Naive thymus-derived CD4-positive, alpha-beta T cell (primary cell): ENCODE measurements at regions not wholly inside any gene's neighbourhood (a gene's known extent, or its start where the extent isn't known, plus 50 kb on each side); places are given as distances from the start of the nearest gene placed in this dataset.
A peak's percentile ranks its signal among the peaks of the same experiment; 100 is the strongest.

Source experiments
- ATAC-seq: fragments of 150-1000 bp; cut with Tn5 transposase; 2 replicates; pipeline ENCODE4 v1.10.0; 2021; ENCODE audit warnings: mild to moderate bottlenecking, moderate library complexity
- CTCF ChIA-PET: fragments of 350-600 bp; sonication (Branson Sonifier 250); formaldehyde crosslinking; loops from one replicate; lab custom pipeline; 2021; ENCODE audit warnings: antibody characterized with exemption; lab: Charles Lee
- POLR2A ChIA-PET: fragments of 350-600 bp; sonication (Branson Sonifier 250); formaldehyde crosslinking; loops from one replicate; lab custom pipeline; 2021; ENCODE audit warnings: antibody characterized with exemption, inconsistent platforms; lab: Charles Lee
- DNase-seq, 9 donors: peaks; one replicate each; pipeline versions ENCODE4 v3.0.0 to v3.0.0-alpha.2; 2020 to 2022; ENCODE audit warnings: mixed read lengths in 1 of 9
- H3K27ac ChIP-seq: one replicate; pipeline ENCODE4 v1.7.0; 2013; ENCODE audit warnings: mild to moderate bottlenecking, low read depth, low read length, moderate library complexity
- H3K27me3 ChIP-seq, 2 donors: one replicate each; pipeline ENCODE4 v1.7.0; 2013; ENCODE audit warnings: low read length in 2 of 2, mild to moderate bottlenecking in 2 of 2, moderate library complexity in 2 of 2; ENCODE audit not compliant: control insufficient read depth in 2 of 2, insufficient read depth in 2 of 2
- H3K36me3 ChIP-seq, 3 experiments: 1 replicate in 2 of 3; 2 replicates in 1 of 3; pipeline ENCODE4 v1.7.0; 2013; ENCODE audit warnings: low read length in 3 of 3, mild to moderate bottlenecking in 3 of 3, moderate library complexity in 1 of 3; ENCODE audit not compliant: insufficient read depth in 3 of 3, control insufficient read depth in 2 of 3
- H3K4me1 ChIP-seq, 2 donors: one replicate each; pipeline ENCODE4 v1.7.0; 2013; ENCODE audit warnings: low read length in 2 of 2, mild to moderate bottlenecking in 2 of 2, moderate library complexity in 1 of 2; ENCODE audit not compliant: control insufficient read depth in 2 of 2, insufficient read depth in 2 of 2
- H3K4me3 ChIP-seq: 2 replicates; pipeline ENCODE4 v1.7.0; 2013; ENCODE audit warnings: mild to moderate bottlenecking, low read length
- H3K9me3 ChIP-seq, 3 experiments: 1 replicate in 2 of 3; 2 replicates in 1 of 3; pipeline ENCODE4 v1.7.0; 2013; ENCODE audit warnings: low read length in 3 of 3; ENCODE audit not compliant: control insufficient read depth in 2 of 3
- H3K27ac Mint-ChIP-seq, 9 donors: one replicate each; pipeline ENCODE4 v1.8.0; 2020 to 2022; ENCODE audit warnings: mixed read lengths in 9 of 9, mild to moderate bottlenecking in 8 of 9, moderate library complexity in 5 of 9, inconsistent platforms in 2 of 9
- H3K27me3 Mint-ChIP-seq, 5 donors: one replicate each; pipeline ENCODE4 v1.8.0; 2021 to 2022; ENCODE audit warnings: mixed read lengths in 5 of 5, mild to moderate bottlenecking in 1 of 5
- H3K36me3 Mint-ChIP-seq, 5 donors: one replicate each; pipeline ENCODE4 v1.8.0; 2020 to 2022; ENCODE audit warnings: mixed read lengths in 5 of 5, mild to moderate bottlenecking in 3 of 5, inconsistent platforms in 1 of 5
- H3K4me1 Mint-ChIP-seq, 7 donors: one replicate each; pipeline ENCODE4 v1.8.0; 2020 to 2022; ENCODE audit warnings: mixed read lengths in 7 of 7, mild to moderate bottlenecking in 3 of 7, inconsistent platforms in 1 of 7
- H3K4me3 Mint-ChIP-seq, 10 donors: one replicate each; pipeline ENCODE4 v1.8.0; 2020 to 2022; ENCODE audit warnings: mild to moderate bottlenecking in 10 of 10, mixed read lengths in 10 of 10, moderate library complexity in 6 of 10, inconsistent platforms in 2 of 10
- H3K9me3 Mint-ChIP-seq, 11 donors: one replicate each; pipeline ENCODE4 v1.8.0; 2020 to 2022; ENCODE audit warnings: mixed read lengths in 11 of 11, mild to moderate bottlenecking in 4 of 11, inconsistent platforms in 1 of 11, moderate library complexity in 1 of 11
- intact Hi-C, 2 donors: fragments of 100-400 bp; cut with micrococcal nuclease; formaldehyde crosslinking; loops; one replicate each; pipeline ENCODE4 v1.15.1; 2023

- Histone ChIP-seq H3K4me1 (no peaks in the 10 kb centered on the region), H3K4me3 (no peak overlapping the region), H3K9me3 (no peaks in the 10 kb centered on the region), H3K36me3 (no peaks in the 10 kb centered on the region), H3K27ac (no peak overlapping the region), H3K27me3 (no peaks in the 10 kb centered on the region)
- intact Hi-C loops, result no loop called here
- H3K36me3 Mint-ChIP-seq, result no peaks in the 10 kb centered on the region
- DNase-seq, result peak in 6 of 9 donors; percentile 26 to 37 (median 30)
- H3K27ac Mint-ChIP-seq, result no peak overlapping the region
- H3K4me1 Mint-ChIP-seq, result peaks cover 0 to 10% (median 4%) of the 10 kb centered on the region in 7 donors
- peaks cover 0 to 2% (median 0%) of the 10 kb centered on the region in 11 donors for H3K9me3 Mint-ChIP-seq
- H3K4me3 Mint-ChIP-seq, result peak overlapping the region in 3 of 10 donors; percentile 7 to 67 (median 52)
- no peak for ATAC-seq
- CTCF ChIA-PET, result no interaction called here
- peaks cover 3 to 8% (median 7%) of the 10 kb centered on the region in 5 donors for H3K27me3 Mint-ChIP-seq
- POLR2A ChIA-PET, result no interaction called here
Measured at GRCh38 chr16:6643080-6643686, 689.5 kb upstream of the RBFOX1 start.

DNA sequence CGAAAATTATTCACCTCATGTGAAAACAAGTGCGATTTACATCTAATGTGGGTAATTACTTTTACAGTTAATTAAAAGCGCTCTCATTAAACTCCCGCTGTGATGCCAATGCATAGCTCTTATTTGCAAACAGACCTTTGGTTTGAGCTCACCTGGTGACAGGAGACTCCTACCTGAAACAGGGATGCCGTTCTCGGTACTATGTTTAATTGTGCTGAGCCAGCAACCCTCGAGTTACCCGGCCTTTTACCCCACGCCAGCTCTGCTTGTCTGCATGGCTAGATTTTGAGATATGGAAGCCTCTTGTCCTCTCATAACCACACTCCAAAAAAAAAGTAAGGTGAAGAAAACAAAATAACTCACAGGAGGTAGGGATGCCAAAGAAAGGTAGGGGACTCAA lies 690.4 kb upstream of the RBFOX1 start:
- H3K4me3 ChIP-seq, result no peak overlapping the region
- ChIA-PET POLR2A (no interaction called here), CTCF (no interaction called here)
- H3K27ac ChIP-seq, result no peak overlapping the region
- H3K4me1 Mint-ChIP-seq, result peaks cover 0 to 10% (median 4%) of the 10 kb centered on the region in 7 donors
- no peaks in the 10 kb centered on the region for H3K36me3 Mint-ChIP-seq
- no peak for ATAC-seq
- no peaks in the 10 kb centered on the region for H3K9me3 ChIP-seq
- H3K4me1 ChIP-seq, result no peaks in the 10 kb centered on the region
- H3K27ac Mint-ChIP-seq, result no peak overlapping the region
- intact Hi-C loops, result no loop called here
- no peaks in the 10 kb centered on the region for H3K36me3 ChIP-seq
- H3K9me3 Mint-ChIP-seq, result peaks cover 0 to 2% (median 0%) of the 10 kb centered on the region in 11 donors
- H3K27me3 ChIP-seq, result no peaks in the 10 kb centered on the region
- peaks cover 3 to 8% (median 7%) of the 10 kb centered on the region in 5 donors for H3K27me3 Mint-ChIP-seq
- peak overlapping the region in 2 of 10 donors; percentile 11 to 63 for H3K4me3 Mint-ChIP-seq
- DNase-seq, result no peak

DNA sequence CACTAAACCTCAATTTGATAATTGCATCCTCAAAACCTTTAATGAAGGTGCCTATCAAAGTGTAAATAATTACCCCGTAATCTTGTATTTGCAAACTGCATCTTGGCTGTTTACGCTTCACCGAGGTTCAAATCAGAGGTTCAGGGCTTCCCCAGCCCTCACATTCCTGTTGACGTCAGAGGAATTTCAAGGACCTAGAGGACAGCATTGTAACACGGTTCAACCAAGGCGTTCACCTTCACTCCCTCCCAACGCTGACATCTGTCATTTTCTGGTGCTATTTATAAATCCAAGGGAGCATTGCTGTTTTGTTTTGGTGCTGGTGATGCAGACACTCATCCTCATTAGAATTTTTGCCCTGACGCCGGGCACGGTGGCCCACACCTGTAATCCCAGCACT lies 691.6 kb upstream of the RBFOX1 start:
- Mint-ChIP-seq H3K9me3 (peaks cover 0 to 2% (median 0%) of the 10 kb centered on the region in 11 donors), H3K27me3 (peaks cover 3 to 8% (median 7%) of the 10 kb centered on the region in 5 donors), H3K4me3 (no peak overlapping the region), H3K27ac (no peak overlapping the region), H3K4me1 (peaks cover 0 to 10% (median 4%) of the 10 kb centered on the region in 7 donors), H3K36me3 (no peaks in the 10 kb centered on the region)
- intact Hi-C loops, result no loop called here
- H3K36me3 ChIP-seq, result no peaks in the 10 kb centered on the region
- no peak overlapping the region for H3K27ac ChIP-seq
- ATAC-seq (no peak), DNase-seq (no peak)
- ChIA-PET POLR2A (no interaction called here), CTCF (no interaction called here)
- no peak overlapping the region for H3K4me3 ChIP-seq
- H3K4me1 ChIP-seq, result no peaks in the 10 kb centered on the region
- no peaks in the 10 kb centered on the region for H3K9me3 ChIP-seq
- H3K27me3 ChIP-seq, result no peaks in the 10 kb centered on the region

DNA sequence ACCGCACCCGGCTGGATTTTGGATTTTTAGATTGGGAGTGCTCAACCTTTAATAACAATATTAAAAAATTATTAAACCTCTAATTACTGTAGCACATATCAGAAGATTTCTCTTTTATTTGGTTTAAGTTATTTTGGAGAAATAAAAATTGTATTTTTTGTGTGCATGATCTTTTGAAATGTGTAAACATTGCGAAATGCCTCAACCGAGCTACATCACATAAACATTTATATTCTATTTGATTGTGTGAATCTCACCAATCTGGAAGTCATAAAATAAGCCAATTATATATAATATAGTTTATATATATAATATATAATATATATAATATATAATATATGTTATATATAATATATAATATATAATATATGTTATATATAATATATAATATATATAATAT lies 696.2 kb upstream of the RBFOX1 start:
- DNase-seq (no peak), ATAC-seq (no peak)
- Histone ChIP-seq H3K4me3 (no peak overlapping the region), H3K36me3 (no peaks in the 10 kb centered on the region), H3K27ac (no peak overlapping the region), H3K27me3 (no peaks in the 10 kb centered on the region), H3K4me1 (no peaks in the 10 kb centered on the region), H3K9me3 (no peaks in the 10 kb centered on the region)
- CTCF ChIA-PET, result no interaction called here
- Mint-ChIP-seq H3K9me3 (peaks cover 0 to 5% (median 0%) of the 10 kb centered on the region in 11 donors), H3K4me1 (no peaks in the 10 kb centered on the region), H3K27ac (no peak overlapping the region), H3K4me3 (no peak overlapping the region), H3K36me3 (no peaks in the 10 kb centered on the region), H3K27me3 (no peaks in the 10 kb centered on the region)
- intact Hi-C loops, result no loop called here
- POLR2A ChIA-PET, result no interaction called here

GRCh38 chr16:6634151-6634550 lies 698.5 kb upstream of the RBFOX1 start:
- DNase-seq, result no peak
- ATAC-seq, result no peak
- Mint-ChIP-seq H3K36me3 (no peaks in the 10 kb centered on the region), H3K27ac (no peak overlapping the region), H3K9me3 (peaks cover 0 to 6% (median 0%) of the 10 kb centered on the region in 11 donors), H3K4me1 (no peaks in the 10 kb centered on the region), H3K27me3 (no peaks in the 10 kb centered on the region), H3K4me3 (no peak overlapping the region)
- intact Hi-C loops, result no loop called here
- H3K9me3 ChIP-seq, result no peaks in the 10 kb centered on the region
- H3K27me3 ChIP-seq, result no peaks in the 10 kb centered on the region
- no peak overlapping the region for H3K4me3 ChIP-seq
- no peaks in the 10 kb centered on the region for H3K36me3 ChIP-seq
- no peak overlapping the region for H3K27ac ChIP-seq
- POLR2A ChIA-PET, result no interaction called here
- CTCF ChIA-PET, result no interaction called here
- no peaks in the 10 kb centered on the region for H3K4me1 ChIP-seq

- intact Hi-C loops, result no loop called here
- ChIA-PET POLR2A (no interaction called here), CTCF (no interaction called here)
- no peak overlapping the region for H3K4me3 ChIP-seq
- no peak overlapping the region for H3K4me3 Mint-ChIP-seq
- no peaks in the 10 kb centered on the region for H3K4me1 Mint-ChIP-seq
- H3K9me3 ChIP-seq, result no peaks in the 10 kb centered on the region
- peaks cover 0 to 6% (median 0%) of the 10 kb centered on the region in 11 donors for H3K9me3 Mint-ChIP-seq
- no peaks in the 10 kb centered on the region for H3K36me3 ChIP-seq
- H3K27ac ChIP-seq, result no peak overlapping the region
- no peaks in the 10 kb centered on the region for H3K27me3 Mint-ChIP-seq
- no peaks in the 10 kb centered on the region for H3K27me3 ChIP-seq
- ATAC-seq (no peak), DNase-seq (no peak)
- no peaks in the 10 kb centered on the region for H3K4me1 ChIP-seq
- H3K27ac Mint-ChIP-seq, result no peak overlapping the region
- no peaks in the 10 kb centered on the region for H3K36me3 Mint-ChIP-seq
Measured at GRCh38 chr16:6633456-6633855, 699.2 kb upstream of the RBFOX1 start.

- no peaks in the 10 kb centered on the region for H3K36me3 ChIP-seq
- no peak for DNase-seq
- Mint-ChIP-seq H3K27ac (no peak overlapping the region), H3K27me3 (no peaks in the 10 kb centered on the region), H3K4me1 (no peaks in the 10 kb centered on the region), H3K4me3 (no peak overlapping the region), H3K36me3 (no peaks in the 10 kb centered on the region), H3K9me3 (peaks cover 0 to 10% (median 3%) of the 10 kb centered on the region in 11 donors)
- H3K27me3 ChIP-seq, result no peaks in the 10 kb centered on the region
- CTCF ChIA-PET, result no interaction called here
- H3K9me3 ChIP-seq, result no peaks in the 10 kb centered on the region
- no peaks in the 10 kb centered on the region for H3K4me1 ChIP-seq
- no peak overlapping the region for H3K4me3 ChIP-seq
- intact Hi-C loops, result no loop called here
- POLR2A ChIA-PET, result no interaction called here
- H3K27ac ChIP-seq, result no peak overlapping the region
- ATAC-seq, result no peak
Measured at GRCh38 chr16:6629110-6629509, 703.5 kb upstream of the RBFOX1 start.
